ENCODE measurements at regions not wholly inside any gene's neighbourhood (a gene's known extent, or its start where the extent isn't known, plus 50 kb on each side); places are given as distances from the start of the nearest gene placed in this dataset.

- no peaks in the 10 kb centered on the region for H3K4me1 Mint-ChIP-seq
- H3K36me3 Mint-ChIP-seq (ENCODE audit: low read depth), result no peaks in the 10 kb centered on the region
- H3K9me3 Mint-ChIP-seq, result no peaks in the 10 kb centered on the region
- H3K4me3 Mint-ChIP-seq, result no peak overlapping the region
- no peaks in the 10 kb centered on the region for H3K27me3 Mint-ChIP-seq
- no peak for ATAC-seq (replicated peaks)
- no peak overlapping the region for H3K27ac Mint-ChIP-seq
Observed at GRCh38 chrX:9249051-9249846, 215.3 kb upstream of the FAM9B start.

- H3K9me3 Mint-ChIP-seq, result no peaks in the 10 kb centered on the region
- H3K27me3 Mint-ChIP-seq, result no peaks in the 10 kb centered on the region
- H3K36me3 Mint-ChIP-seq (ENCODE audit: low read depth), result no peaks in the 10 kb centered on the region
- ATAC-seq (replicated peaks), result no peak
- no peak overlapping the region for H3K27ac Mint-ChIP-seq
- no peak overlapping the region for H3K4me3 Mint-ChIP-seq
- no peaks in the 10 kb centered on the region for H3K4me1 Mint-ChIP-seq
Observed at GRCh38 chrX:9252182-9252581, 212.7 kb upstream of the TBL1X start.

GRCh38 chrX:9253211-9253610 lies 211.6 kb upstream of the TBL1X start:
- Mint-ChIP-seq H3K4me1 (no peaks in the 10 kb centered on the region), H3K9me3 (no peaks in the 10 kb centered on the region), H3K27ac (no peak overlapping the region), H3K27me3 (no peaks in the 10 kb centered on the region), H3K36me3 (ENCODE audit: low read depth) (no peaks in the 10 kb centered on the region), H3K4me3 (no peak overlapping the region)
- no peak for ATAC-seq (replicated peaks)

- Mint-ChIP-seq H3K9me3 (peaks cover 4% of the 10 kb centered on the region), H3K36me3 (ENCODE audit: low read depth) (no peaks in the 10 kb centered on the region), H3K4me1 (peaks cover 5% of the 10 kb centered on the region), H3K27me3 (no peaks in the 10 kb centered on the region), H3K4me3 (no peak overlapping the region), H3K27ac (no peak overlapping the region)
- ATAC-seq (replicated peaks), result no peak
Observed at GRCh38 chrX:9257718-9258420, 207.0 kb upstream of the TBL1X start.

GRCh38 chrX:9258421-9259104 lies 206.3 kb upstream of the TBL1X start:
- peak; percentile 21 for ATAC-seq (replicated peaks)
- Mint-ChIP-seq H3K9me3 (peaks cover 4% of the 10 kb centered on the region), H3K36me3 (ENCODE audit: low read depth) (no peaks in the 10 kb centered on the region), H3K27ac (no peak overlapping the region), H3K4me3 (peak overlapping the region; percentile 25), H3K4me1 (peaks cover 5% of the 10 kb centered on the region), H3K27me3 (no peaks in the 10 kb centered on the region)

GRCh38 chrX:9260603-9261002 lies 204.3 kb upstream of the TBL1X start:
- no peak overlapping the region for H3K4me3 Mint-ChIP-seq
- no peaks in the 10 kb centered on the region for H3K27me3 Mint-ChIP-seq
- peak; percentile 47 for ATAC-seq (replicated peaks)
- no peaks in the 10 kb centered on the region for H3K36me3 Mint-ChIP-seq (ENCODE audit: low read depth)
- H3K4me1 Mint-ChIP-seq, result peaks cover 5% of the 10 kb centered on the region
- H3K27ac Mint-ChIP-seq, result peak overlapping the region; percentile 41
- H3K9me3 Mint-ChIP-seq, result peaks cover 4% of the 10 kb centered on the region

- Mint-ChIP-seq H3K9me3 (no peaks in the 10 kb centered on the region), H3K36me3 (ENCODE audit: low read depth) (no peaks in the 10 kb centered on the region), H3K27me3 (no peaks in the 10 kb centered on the region), H3K4me3 (no peak overlapping the region), H3K27ac (no peak overlapping the region), H3K4me1 (no peaks in the 10 kb centered on the region)
- no peak for ATAC-seq (replicated peaks)
Observed at GRCh38 chrX:9267415-9267814, 197.4 kb upstream of the TBL1X start.

- H3K27me3 Mint-ChIP-seq, result no peaks in the 10 kb centered on the region
- no peak for ATAC-seq (replicated peaks)
- H3K4me3 Mint-ChIP-seq, result no peak overlapping the region
- no peaks in the 10 kb centered on the region for H3K4me1 Mint-ChIP-seq
- peaks cover 4% of the 10 kb centered on the region for H3K9me3 Mint-ChIP-seq
- no peaks in the 10 kb centered on the region for H3K36me3 Mint-ChIP-seq (ENCODE audit: low read depth)
- no peak overlapping the region for H3K27ac Mint-ChIP-seq
Observed at GRCh38 chrX:9269134-9269533, 195.7 kb upstream of the TBL1X start.

- no peak overlapping the region for H3K4me3 Mint-ChIP-seq
- no peaks in the 10 kb centered on the region for H3K36me3 Mint-ChIP-seq (ENCODE audit: low read depth)
- H3K4me1 Mint-ChIP-seq, result no peaks in the 10 kb centered on the region
- H3K27me3 Mint-ChIP-seq, result no peaks in the 10 kb centered on the region
- H3K9me3 Mint-ChIP-seq, result peaks cover 4% of the 10 kb centered on the region
- no peak overlapping the region for H3K27ac Mint-ChIP-seq
- no peak for ATAC-seq (replicated peaks)
Observed at GRCh38 chrX:9271789-9272525, 192.9 kb upstream of the TBL1X start.

GRCh38 chrX:9273744-9274143 lies 191.1 kb upstream of the TBL1X start:
- Mint-ChIP-seq H3K4me3 (no peak overlapping the region), H3K36me3 (ENCODE audit: low read depth) (no peaks in the 10 kb centered on the region), H3K4me1 (no peaks in the 10 kb centered on the region), H3K27me3 (no peaks in the 10 kb centered on the region), H3K27ac (no peak overlapping the region), H3K9me3 (peaks cover 4% of the 10 kb centered on the region)
- ATAC-seq (replicated peaks), result no peak

- no peak for ATAC-seq (replicated peaks)
- Mint-ChIP-seq H3K9me3 (no peaks in the 10 kb centered on the region), H3K36me3 (ENCODE audit: low read depth) (no peaks in the 10 kb centered on the region), H3K4me3 (peak overlapping the region; percentile 61), H3K27ac (no peak overlapping the region), H3K4me1 (peaks cover 8% of the 10 kb centered on the region), H3K27me3 (no peaks in the 10 kb centered on the region)
Observed at GRCh38 chrX:9278475-9279233, 186.2 kb upstream of the TBL1X start.

GRCh38 chrX:9279234-9279544 lies 185.7 kb upstream of the TBL1X start:
- peak; percentile 66 for ATAC-seq (replicated peaks)
- Mint-ChIP-seq H3K4me3 (peak overlapping the region; percentile 61), H3K27ac (no peak overlapping the region), H3K36me3 (ENCODE audit: low read depth) (no peaks in the 10 kb centered on the region), H3K9me3 (no peaks in the 10 kb centered on the region), H3K27me3 (no peaks in the 10 kb centered on the region), H3K4me1 (peaks cover 8% of the 10 kb centered on the region)

GRCh38 chrX:9280831-9281230 lies 184.0 kb upstream of the TBL1X start:
- no peaks in the 10 kb centered on the region for H3K9me3 Mint-ChIP-seq
- H3K27me3 Mint-ChIP-seq, result no peaks in the 10 kb centered on the region
- no peak overlapping the region for H3K4me3 Mint-ChIP-seq
- H3K4me1 Mint-ChIP-seq, result peaks cover 14% of the 10 kb centered on the region
- no peak for ATAC-seq (replicated peaks)
- H3K36me3 Mint-ChIP-seq (ENCODE audit: low read depth), result no peaks in the 10 kb centered on the region
- H3K27ac Mint-ChIP-seq, result no peak overlapping the region

- no peaks in the 10 kb centered on the region for H3K36me3 Mint-ChIP-seq (ENCODE audit: low read depth)
- no peak for ATAC-seq (replicated peaks)
- H3K27ac Mint-ChIP-seq, result no peak overlapping the region
- peaks cover 19% of the 10 kb centered on the region for H3K4me1 Mint-ChIP-seq
- H3K27me3 Mint-ChIP-seq, result no peaks in the 10 kb centered on the region
- no peak overlapping the region for H3K4me3 Mint-ChIP-seq
- H3K9me3 Mint-ChIP-seq, result no peaks in the 10 kb centered on the region
Observed at GRCh38 chrX:9282325-9282724, 182.5 kb upstream of the TBL1X start.
